GM12878 (cell line): ENCODE measurements at regions not wholly inside any gene's neighbourhood (a gene's known extent, or its start where the extent isn't known, plus 50 kb on each side); places are given as distances from the start of the nearest gene placed in this dataset.

Source experiments
- CBX3 ChIP-seq: fragments of 200-600 bp; sonication (generic); IDR thresholded peaks from 2 replicates; pipeline ENCODE4 v1.6.1; 2016; ENCODE audit warnings: low read depth, borderline replicate concordance
- CTCF ChIP-seq, 3 experiments: IDR thresholded peaks in 2 of 3; conservative IDR thresholded peaks in 1 of 3; 2 replicates each; pipeline ENCODE4 v1.5.1; 2011; ENCODE audit warnings: low read depth in 3 of 3, low read length in 3 of 3, mild to moderate bottlenecking in 3 of 3, control low read depth in 2 of 3, moderate library complexity in 2 of 3, inconsistent platforms in 1 of 3, mixed read lengths in 1 of 3; ENCODE audit not compliant: control insufficient read depth in 2 of 3, insufficient read depth in 1 of 3; ENCODE audit errors: extremely low read depth in 1 of 3
- DPF2 ChIP-seq: fragments of 450-650 bp; IDR thresholded peaks from 2 replicates; pipeline ENCODE4 v1.6.1; 2017; ENCODE audit warnings: mild to moderate bottlenecking
- EGR1 ChIP-seq, 2 experiments: IDR thresholded peaks; 1 replicate in 1 of 2; 2 replicates in 1 of 2; pipeline ENCODE4 v1.6.1; 2011 to 2012; ENCODE audit warnings: low read depth in 2 of 2, low read length in 2 of 2, borderline replicate concordance in 1 of 2, mild to moderate bottlenecking in 1 of 2, moderate library complexity in 1 of 2
- EP300 ChIP-seq, 2 experiments: fragments of 150-350 bp in 1 of 2; IDR thresholded peaks; 2 replicates each; pipeline ENCODE4 v1.6.1; 2011 to 2012; ENCODE audit warnings: low read depth in 2 of 2, low read length in 2 of 2, borderline replicate concordance in 1 of 2, improper control_type of control experiment in 1 of 2, inconsistent platforms in 1 of 2; ENCODE audit not compliant: control insufficient read depth in 1 of 2
- EZH2 ChIP-seq: IDR thresholded peaks from 2 replicates; pipeline ENCODE4 v1.6.1; 2012; ENCODE audit warnings: low read depth, mild to moderate bottlenecking, control low read depth, inconsistent platforms, low read length, borderline replicate concordance; ENCODE audit not compliant: control insufficient read depth
- KAT2A ChIP-seq: conservative IDR thresholded peaks from 2 replicates; pipeline ENCODE4 v1.6.1; 2011; ENCODE audit warnings: low read depth, low read length; ENCODE audit not compliant: control insufficient read depth
- MEF2A ChIP-seq: IDR thresholded peaks from 2 replicates; pipeline ENCODE4 v1.6.1; 2011; ENCODE audit warnings: low read depth, mild to moderate bottlenecking, low read length, moderate library complexity; ENCODE audit not compliant: insufficient read depth
- RAD21 ChIP-seq: IDR thresholded peaks from 2 replicates; pipeline ENCODE4 v1.6.1; 2011; ENCODE audit warnings: mild to moderate bottlenecking, low read depth, low read length, moderate library complexity; ENCODE audit not compliant: insufficient read depth
- RCOR1 ChIP-seq: conservative IDR thresholded peaks from 2 replicates; pipeline ENCODE4 v1.6.1; 2012; ENCODE audit warnings: low read depth, low read length, improper control_type of control experiment
- SP1 ChIP-seq: IDR thresholded peaks from one replicate; pipeline ENCODE4 v1.6.1; 2011; ENCODE audit warnings: low read depth, low read length
- SREBF1 ChIP-seq: IDR thresholded peaks from 2 replicates; pipeline ENCODE4 v1.6.1; 2012; ENCODE audit warnings: mild to moderate bottlenecking, low read length
- YY1 ChIP-seq: IDR thresholded peaks from 2 replicates; pipeline ENCODE4 v1.6.1; 2011; ENCODE audit warnings: low read depth, mild to moderate bottlenecking, low read length

- TF ChIP-seq EZH2: no peak
- TF ChIP-seq CTCF (IDR thresholded peaks at IDR 0.05 in 2 of 3, conservative IDR thresholded peaks at IDR 0.05 in 1 of 3; ENCODE audit: control insufficient read depth in 2 of 3, extremely low read depth in 1 of 3, insufficient read depth in 1 of 3, low read depth in 3 of 3, low read length in 3 of 3): no peak
- no peak for TF ChIP-seq MEF2A
- TF ChIP-seq DPF2: no peak
- no peak for TF ChIP-seq EP300 (IDR thresholded peaks at IDR 0.05; ENCODE audit: borderline replicate concordance in 1 of 2, control insufficient read depth in 1 of 2, low read depth in 2 of 2, low read length in 2 of 2)
- no peak for TF ChIP-seq RCOR1
- TF ChIP-seq EGR1 (IDR thresholded peaks at IDR 0.05; ENCODE audit: borderline replicate concordance in 1 of 2, low read depth in 2 of 2, low read length in 2 of 2): no peak
- TF ChIP-seq CBX3: no peak
- TF ChIP-seq YY1: no peak
- no peak for TF ChIP-seq SREBF1
- no peak for TF ChIP-seq RAD21
- no peak for TF ChIP-seq SP1
- no peak for TF ChIP-seq KAT2A
Observed at GRCh38 chr11:112899235-112900006, 61.8 kb upstream of the NCAM1 start.
